PFSK-1 (cell line): ENCODE measurements at regions not wholly inside any gene's neighbourhood (a gene's known extent, or its start where the extent isn't known, plus 50 kb on each side); places are given as distances from the start of the nearest gene placed in this dataset.

Experiments used
- FOXP2 ChIP-seq: optimal IDR thresholded peaks from 2 replicates; pipeline ENCODE3; 2011; ENCODE audit warnings: borderline replicate concordance, control low read depth, inconsistent platforms; ENCODE audit not compliant: insufficient read depth; ENCODE audit errors: extremely low read length, extremely low read depth
- POLR2AphosphoS5 ChIP-seq: IDR thresholded peaks from 2 replicates; pipeline ENCODE4 v1.6.1; 2012; ENCODE audit warnings: low read depth, mild to moderate bottlenecking, control low read depth, low read length, moderate library complexity
- SIN3A ChIP-seq: IDR thresholded peaks from 2 replicates; pipeline ENCODE4 v1.6.1; 2012; ENCODE audit warnings: mild to moderate bottlenecking, low read length, moderate library complexity, borderline replicate concordance; ENCODE audit not compliant: insufficient read depth
- TAF1 ChIP-seq: IDR thresholded peaks from 2 replicates; pipeline ENCODE4 v1.6.1; 2012; ENCODE audit warnings: low read length, control low read depth, borderline replicate concordance; ENCODE audit not compliant: insufficient read depth
- TF ChIP-seq, protein P1 (sequence below), 2 experiments: IDR thresholded peaks; 2 replicates each; pipeline versions ENCODE4 v1.6.1 to v1.8.0; 2011 to 2012; ENCODE audit warnings: low read depth in 2 of 2, low read length in 2 of 2, control low read depth in 1 of 2, inconsistent platforms in 1 of 2, mild to moderate bottlenecking in 1 of 2, moderate library complexity in 1 of 2; ENCODE audit not compliant: insufficient read depth in 1 of 2

DNA sequence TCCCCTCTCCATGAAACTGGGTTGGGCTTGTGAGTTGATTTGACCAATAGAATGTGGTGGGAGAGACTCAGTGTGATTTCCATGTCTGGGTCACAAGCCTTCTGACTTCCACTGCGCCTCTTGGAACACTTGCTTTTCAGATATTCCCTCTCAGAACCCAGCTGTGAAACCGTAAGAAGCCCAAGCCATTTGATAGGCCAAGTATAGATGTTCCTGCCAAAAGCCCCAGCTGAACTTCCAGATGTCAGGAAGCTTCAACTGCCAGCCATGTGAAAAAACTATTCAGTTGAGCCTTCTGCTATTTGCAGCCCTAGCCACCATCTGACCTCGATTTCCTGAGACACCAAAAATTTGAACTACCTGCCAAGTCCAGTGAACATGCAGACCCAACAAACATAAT lies 387.8 kb upstream of the GJE1 start:
- TF ChIP-seq POLR2AphosphoS5 (no peak), TAF1 (no peak), SIN3A (no peak), FOXP2 (no peak)
- TF ChIP-seq, protein P1, sequence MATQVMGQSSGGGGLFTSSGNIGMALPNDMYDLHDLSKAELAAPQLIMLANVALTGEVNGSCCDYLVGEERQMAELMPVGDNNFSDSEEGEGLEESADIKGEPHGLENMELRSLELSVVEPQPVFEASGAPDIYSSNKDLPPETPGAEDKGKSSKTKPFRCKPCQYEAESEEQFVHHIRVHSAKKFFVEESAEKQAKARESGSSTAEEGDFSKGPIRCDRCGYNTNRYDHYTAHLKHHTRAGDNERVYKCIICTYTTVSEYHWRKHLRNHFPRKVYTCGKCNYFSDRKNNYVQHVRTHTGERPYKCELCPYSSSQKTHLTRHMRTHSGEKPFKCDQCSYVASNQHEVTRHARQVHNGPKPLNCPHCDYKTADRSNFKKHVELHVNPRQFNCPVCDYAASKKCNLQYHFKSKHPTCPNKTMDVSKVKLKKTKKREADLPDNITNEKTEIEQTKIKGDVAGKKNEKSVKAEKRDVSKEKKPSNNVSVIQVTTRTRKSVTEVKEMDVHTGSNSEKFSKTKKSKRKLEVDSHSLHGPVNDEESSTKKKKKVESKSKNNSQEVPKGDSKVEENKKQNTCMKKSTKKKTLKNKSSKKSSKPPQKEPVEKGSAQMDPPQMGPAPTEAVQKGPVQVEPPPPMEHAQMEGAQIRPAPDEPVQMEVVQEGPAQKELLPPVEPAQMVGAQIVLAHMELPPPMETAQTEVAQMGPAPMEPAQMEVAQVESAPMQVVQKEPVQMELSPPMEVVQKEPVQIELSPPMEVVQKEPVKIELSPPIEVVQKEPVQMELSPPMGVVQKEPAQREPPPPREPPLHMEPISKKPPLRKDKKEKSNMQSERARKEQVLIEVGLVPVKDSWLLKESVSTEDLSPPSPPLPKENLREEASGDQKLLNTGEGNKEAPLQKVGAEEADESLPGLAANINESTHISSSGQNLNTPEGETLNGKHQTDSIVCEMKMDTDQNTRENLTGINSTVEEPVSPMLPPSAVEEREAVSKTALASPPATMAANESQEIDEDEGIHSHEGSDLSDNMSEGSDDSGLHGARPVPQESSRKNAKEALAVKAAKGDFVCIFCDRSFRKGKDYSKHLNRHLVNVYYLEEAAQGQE (IDR thresholded peaks at IDR 0.05; ENCODE audit: insufficient read depth in 1 of 2, low read depth in 2 of 2, low read length in 2 of 2), result no peak
